ENCODE measurements at regions not wholly inside any gene's neighbourhood (a gene's known extent, or its start where the extent isn't known, plus 50 kb on each side); places are given as distances from the start of the nearest gene placed in this dataset.
"Not testable (repeated sequence)": the region's sequence is repeated elsewhere in the genome, so short reads cannot be mapped to it uniquely, and the experiment has no call there.

DNA sequence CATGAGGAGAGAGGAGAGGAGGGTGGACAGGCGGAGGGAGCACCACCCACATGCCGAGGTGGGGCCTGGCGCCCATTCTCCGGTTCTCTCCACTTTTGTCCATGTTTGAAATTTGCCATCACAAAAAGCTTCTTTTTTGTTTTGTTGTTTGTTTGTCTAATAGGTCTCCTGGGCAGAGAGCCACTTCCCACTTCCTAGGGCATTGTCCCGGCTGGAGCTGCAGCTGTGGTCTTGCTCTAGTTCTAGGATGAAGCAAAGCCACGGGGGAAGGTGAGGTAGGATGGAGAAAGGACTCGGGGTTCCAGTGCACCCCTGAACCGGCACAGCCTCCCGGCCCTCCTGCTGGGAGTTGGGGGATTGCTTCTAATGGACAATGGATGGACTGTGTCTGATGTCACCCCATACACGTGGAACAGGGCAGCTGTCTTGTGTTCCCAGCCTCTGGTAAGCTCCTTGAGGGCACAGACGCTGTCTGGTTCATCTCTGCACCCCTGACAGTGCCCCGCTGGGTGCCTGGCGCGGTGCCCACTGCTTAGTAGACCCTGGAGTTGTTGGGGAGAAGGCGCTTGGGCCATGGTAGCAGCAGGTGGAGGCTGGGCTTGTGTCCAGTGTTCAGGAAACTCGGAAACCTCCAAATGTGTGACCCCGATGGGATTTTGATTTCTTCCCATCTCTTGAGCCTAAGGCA is 278.4 kb downstream of the NDUFA10 start:
- no peak for DNase-seq (ENCODE audit: low read depth in 2 of 2)

DNA sequence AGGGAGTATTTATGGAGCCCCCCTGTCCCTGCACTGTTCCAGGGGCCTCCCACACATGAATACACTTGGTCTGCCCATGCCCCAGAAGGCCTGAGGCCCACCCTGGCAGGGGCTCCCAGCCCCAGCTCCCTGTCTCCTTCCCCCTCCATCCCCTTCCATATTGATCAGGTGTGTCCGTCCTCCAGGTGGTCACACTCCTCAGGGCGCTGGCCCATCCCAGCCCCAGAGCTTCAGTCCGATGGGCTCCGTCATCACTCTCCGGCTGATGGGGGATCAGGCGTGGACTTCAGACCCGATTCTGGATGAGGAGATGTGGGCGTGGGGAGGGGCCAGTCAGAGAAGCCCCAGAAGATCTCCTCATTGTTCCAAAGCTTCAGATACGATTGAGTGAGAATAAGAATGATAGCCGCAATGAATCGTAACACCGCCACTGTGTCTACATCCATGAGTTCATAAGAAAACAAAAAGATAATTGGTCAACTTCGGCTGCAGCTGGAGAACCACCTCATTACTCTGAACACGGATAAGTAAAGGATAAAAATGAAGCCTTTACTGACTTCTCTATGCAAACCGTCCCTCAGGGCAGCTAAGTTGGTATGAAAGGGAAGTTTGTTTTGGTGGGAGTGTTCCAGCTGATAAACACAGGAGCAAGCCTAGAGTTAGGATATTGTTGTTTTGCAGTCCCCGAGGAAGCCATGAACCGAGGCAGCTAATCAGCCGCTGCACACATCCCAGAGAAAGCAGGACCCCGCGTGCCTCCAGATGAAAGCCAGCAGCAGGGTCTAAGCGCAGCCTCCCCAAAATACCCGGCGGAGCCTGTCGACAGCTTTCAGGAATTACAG is 279.5 kb downstream of the NDUFA10 start:
- DNase-seq (ENCODE audit: low read depth in 2 of 2), result no peak

DNA sequence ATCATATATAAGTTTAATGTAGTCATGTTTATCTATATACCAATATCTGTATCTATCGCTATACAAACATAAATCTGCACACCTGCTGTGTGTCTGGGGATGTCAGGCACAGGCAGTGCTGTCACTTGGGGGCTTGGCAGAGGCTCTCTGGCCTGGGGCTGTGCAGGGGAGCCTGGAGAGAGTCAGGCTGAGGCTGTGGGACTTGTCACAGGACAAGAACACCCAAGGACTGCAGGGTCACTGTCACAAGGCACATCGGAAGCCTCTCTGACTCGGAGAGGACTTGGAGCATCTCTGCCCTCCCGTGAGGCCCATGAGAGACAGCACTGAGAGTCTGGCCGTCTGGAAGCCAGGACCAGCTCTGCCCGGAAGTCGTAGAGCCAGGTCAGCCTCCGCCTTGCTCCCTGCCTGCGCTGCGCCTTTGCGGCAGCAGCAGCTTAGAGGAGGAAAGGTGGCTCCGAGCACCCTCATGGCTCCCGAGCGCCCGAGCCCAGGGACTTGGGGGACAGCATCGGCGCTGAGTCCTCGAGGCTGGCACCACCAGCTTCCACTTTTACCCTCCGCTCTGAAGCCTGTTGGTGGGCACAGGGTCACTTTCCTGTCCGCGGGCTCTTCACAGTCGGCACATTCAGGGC is 280.3 kb downstream of the NDUFA10 start:
- DNase-seq (ENCODE audit: low read depth in 2 of 2), result no peak

- DNase-seq (ENCODE audit: low read depth in 2 of 2), result no peak
Measured at GRCh38 chr2:239743206-239743605, 281.9 kb downstream of the NDUFA10 start.

DNA sequence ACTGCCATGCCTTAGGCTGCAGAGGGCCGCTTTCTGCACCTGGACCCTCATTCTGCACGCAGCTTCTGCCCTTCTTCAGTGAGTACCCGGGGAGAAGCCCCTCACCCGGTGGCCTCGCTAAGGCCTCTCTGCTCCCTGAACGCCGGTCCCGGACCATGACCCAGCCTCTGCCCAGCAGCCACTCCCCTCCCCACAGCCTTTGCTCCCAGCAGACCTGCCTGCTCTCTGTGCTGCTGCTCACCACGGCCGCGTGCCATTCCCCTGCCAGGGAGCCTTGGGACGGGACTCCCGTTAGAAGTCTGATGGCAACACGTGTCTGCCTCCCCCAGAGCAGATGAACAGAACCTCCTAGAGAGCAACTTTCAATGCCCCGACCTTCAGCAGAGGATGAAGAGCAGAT is 282.8 kb downstream of the NDUFA10 start:
- DNase-seq (ENCODE audit: low read depth in 2 of 2), result no peak

GRCh38 chr2:239739206-239739605 is 285.9 kb downstream of the NDUFA10 start:
- DNase-seq (ENCODE audit: low read depth in 2 of 2), result no peak

DNA sequence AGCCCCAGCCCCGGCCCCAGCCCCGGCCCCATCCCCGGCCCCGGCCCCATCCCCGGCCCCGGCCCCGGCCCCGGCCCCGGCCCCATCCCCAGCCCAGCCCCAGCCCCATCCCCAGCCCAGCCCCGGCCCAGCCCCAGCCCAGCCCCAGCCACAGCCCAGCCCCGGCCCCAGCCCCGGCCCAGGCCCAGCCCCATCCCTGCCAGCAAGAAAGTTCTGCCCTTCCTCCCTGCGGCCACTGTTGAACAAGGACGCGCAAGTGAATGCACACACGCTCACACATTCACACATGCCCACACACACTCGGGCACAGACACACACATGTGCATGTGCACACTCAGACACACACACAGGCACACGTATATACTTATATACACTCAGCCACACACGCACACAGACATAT is 287.0 kb downstream of the NDUFA10 start:
- DNase-seq (ENCODE audit: low read depth in 2 of 2), result no peak

- DNase-seq (ENCODE audit: low read depth in 2 of 2), result no peak
Measured at GRCh38 chr2:239737144-239737463, 288.0 kb downstream of the NDUFA10 start.

- DNase-seq (ENCODE audit: low read depth in 2 of 2), result no peak
Measured at GRCh38 chr2:239736358-239737143, 288.6 kb downstream of the NDUFA10 start.

- no peak for DNase-seq (ENCODE audit: low read depth in 2 of 2)
Measured at GRCh38 chr2:239735829-239736357, 289.2 kb downstream of the NDUFA10 start.

DNA sequence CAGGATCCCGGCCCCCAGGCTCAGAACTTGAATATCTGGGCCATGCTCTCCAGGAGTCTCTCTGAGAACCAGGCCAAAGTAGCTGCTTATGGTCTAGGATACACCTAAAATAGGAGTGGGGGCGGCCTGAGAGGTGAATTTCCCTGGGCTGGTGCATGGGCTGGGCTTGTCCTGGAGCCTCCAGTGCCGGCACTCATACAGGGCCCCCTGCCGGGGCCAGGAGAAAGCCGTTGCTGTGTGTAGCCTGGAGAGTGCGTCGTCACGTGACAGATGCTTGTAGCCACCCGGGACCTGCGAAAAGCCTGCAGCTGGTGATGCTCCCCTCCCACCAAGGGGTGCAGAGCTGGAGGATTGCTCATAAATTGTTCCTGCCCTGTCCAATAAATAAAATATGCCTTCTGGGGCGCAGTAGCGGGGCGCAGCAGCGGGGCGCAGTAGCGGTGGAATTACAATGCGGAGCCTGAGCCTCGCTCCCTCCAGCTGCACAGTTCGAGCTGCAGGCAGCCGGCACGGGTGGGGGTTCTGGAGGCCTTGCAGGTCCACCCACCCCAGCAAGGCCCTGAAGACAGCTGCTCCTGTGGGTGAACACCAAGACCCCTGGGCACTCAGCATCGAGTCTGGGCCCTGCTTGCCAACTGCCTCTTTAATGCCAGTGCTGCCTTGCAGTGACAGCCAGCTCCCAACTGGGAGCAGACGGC is 289.9 kb downstream of the NDUFA10 start:
- no peak for DNase-seq (ENCODE audit: low read depth in 2 of 2)

DNA sequence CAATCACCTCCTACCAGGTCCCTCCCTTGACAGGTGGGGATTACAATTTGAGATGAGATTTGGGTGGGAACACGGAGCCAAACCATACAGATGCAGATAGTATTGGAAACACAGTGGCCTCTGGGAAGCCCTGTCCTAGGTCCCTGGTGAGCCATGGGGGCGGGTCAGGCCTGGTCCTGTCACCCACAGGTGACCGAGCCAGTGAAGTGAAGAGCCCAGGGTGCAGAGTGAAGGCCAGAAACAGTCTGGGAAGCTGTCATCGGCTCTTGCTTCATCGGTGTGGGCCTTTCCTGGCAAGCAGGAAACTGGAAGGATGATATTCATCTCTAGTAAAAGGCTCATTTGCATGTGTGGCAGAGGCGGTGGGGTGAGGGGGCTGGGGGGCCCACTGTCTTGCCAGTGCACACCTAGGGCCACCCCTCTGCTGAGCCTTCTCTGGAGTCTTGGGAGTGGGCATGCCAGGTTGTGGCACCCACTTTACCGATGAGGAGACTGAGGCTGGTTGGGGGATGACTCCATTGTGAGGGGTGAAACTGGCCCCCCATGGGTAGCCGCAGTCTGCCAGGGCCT is 290.6 kb downstream of the NDUFA10 start:
- no peak for DNase-seq (ENCODE audit: low read depth in 2 of 2)

GRCh38 chr2:239732666-239733010 is 292.5 kb downstream of the NDUFA10 start:
- no peak for DNase-seq (ENCODE audit: low read depth in 2 of 2)

- DNase-seq (ENCODE audit: low read depth in 2 of 2), result no peak
Measured at GRCh38 chr2:239731998-239732665, 293.0 kb downstream of the NDUFA10 start.

DNA sequence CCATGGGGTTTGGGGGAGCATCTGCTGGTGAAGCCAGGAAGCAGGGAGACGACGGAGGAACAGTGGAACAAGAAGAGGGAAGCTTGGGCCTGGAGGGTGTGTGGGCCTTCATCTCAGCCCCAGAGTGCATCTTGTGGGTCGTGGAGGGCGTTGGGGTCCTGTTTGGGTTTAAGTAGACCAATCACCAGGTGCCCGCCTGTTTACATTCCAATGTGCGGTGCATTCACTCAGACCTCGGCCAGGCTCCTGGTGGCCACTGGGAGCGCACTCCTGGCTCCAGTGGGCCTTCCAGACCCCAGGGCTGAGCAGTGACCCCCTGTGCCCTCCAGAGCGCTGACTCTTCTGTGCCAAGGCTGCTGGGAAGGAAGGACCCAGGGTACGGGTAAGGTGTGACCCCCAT is 293.7 kb downstream of the NDUFA10 start:
- no peak for DNase-seq (ENCODE audit: low read depth in 2 of 2)

DNA sequence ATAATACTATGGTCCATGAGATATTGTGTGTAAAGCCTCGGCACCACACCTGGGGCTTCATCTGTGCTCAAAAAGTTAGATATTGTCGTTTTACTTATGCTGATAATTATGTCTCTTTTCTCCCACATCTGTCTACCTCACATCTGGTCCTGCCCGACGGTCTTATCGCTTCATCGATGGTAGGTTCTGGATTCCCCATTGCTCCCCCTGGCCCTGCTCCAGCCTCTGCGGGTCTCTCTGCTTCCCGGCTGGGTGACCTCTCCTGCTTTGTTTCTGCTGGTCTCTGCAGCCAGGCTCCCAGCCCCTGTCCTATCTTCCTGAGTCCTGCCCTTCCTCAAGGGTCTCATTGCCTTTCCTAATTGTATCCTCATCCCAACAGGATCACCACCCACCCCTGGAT is 294.2 kb downstream of the NDUFA10 start:
- DNase-seq (ENCODE audit: low read depth in 2 of 2), result no peak

GRCh38 chr2:239730567-239730882 is 294.6 kb downstream of the NDUFA10 start:
- not testable (repeated sequence) for DNase-seq (ENCODE audit: low read depth in 2 of 2)

DNA sequence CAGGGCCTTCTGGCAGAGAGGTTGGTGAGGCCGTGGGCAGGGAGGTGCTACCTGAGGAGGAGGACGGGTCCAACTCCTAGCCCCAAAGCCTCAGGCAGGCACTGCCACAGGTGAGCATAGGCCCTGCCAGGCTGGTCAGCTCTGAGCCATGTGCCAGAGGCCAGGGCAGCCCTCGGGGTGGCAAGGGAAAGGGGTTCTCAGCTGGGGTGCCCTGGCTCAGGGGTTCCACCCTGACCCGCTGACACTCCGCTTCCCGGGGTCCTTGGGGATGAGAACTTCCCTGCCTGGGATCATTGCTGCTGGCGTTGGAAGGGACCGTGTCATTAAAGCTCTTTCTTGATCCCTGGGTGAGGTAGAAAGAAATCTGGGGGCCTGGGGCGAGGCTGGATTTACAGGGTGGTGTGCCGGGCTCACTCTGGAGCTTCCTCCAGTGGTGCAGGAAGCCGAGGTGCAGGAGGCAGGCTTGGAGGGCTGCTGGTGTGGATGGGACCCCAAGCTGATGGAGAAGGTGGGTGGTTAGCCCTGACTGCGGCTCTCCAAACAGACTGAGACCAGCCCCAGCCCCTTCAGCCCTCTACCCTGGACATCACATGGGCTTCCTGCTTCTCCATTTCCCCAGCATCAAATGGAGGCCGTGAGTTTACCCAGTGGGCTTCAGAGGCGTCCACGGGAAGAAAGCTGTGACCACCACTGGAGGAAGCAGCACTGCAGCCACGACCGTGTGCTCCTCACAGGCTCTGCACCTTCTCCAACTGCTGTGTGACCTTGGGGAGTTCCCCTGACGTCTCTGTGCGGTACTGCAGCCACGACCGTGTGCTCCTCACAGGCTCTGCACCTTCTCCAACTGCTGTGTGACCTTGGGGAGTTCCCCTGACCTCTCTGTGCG is 295.2 kb downstream of the NDUFA10 start:
- no peak for DNase-seq (ENCODE audit: low read depth in 2 of 2)

DNA sequence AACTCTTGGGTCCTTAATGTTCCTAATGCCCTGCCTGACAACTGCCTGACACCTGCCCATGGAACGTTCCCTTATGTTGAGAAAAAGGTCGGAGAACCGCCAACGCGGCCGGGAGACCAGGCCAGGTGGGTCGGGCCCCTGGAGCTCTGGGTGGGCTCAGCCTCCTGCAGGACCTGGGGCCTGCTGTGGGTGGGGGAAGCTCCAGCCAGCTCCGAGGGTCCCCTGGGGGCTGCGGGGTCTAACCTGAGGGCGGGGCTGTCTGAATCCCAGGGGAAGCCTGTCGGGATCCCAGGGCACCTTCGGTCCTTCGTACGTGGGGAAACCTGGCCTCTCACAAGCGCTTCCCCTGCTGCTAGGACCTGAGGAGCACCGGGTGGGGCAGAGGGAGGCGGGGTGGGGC is 296.0 kb downstream of the NDUFA10 start:
- DNase-seq (ENCODE audit: low read depth in 2 of 2), result no peak

- no peak for DNase-seq (ENCODE audit: low read depth in 2 of 2)
Measured at GRCh38 chr2:239728751-239729150, 296.4 kb downstream of the NDUFA10 start.
